HCT116 (cell line): ENCODE measurements at regions not wholly inside any gene's neighbourhood (a gene's known extent, or its start where the extent isn't known, plus 50 kb on each side); places are given as distances from the start of the nearest gene placed in this dataset.

Source experiments
- CBX3 ChIP-seq: IDR thresholded peaks from 2 replicates; pipeline ENCODE4 v1.6.1; 2012; ENCODE audit warnings: low read depth
- CEBPB ChIP-seq: IDR thresholded peaks from 2 replicates; pipeline ENCODE4 v1.6.1; 2012; ENCODE audit warnings: low read depth
- ELF1 ChIP-seq: IDR thresholded peaks from 2 replicates; pipeline ENCODE4 v1.6.1; 2012; ENCODE audit warnings: low read depth, borderline replicate concordance
- EZH2 ChIP-seq: fragments of 200-600 bp; sonication (generic); IDR thresholded peaks from 2 replicates; pipeline ENCODE4 v1.6.1; 2017; ENCODE audit warnings: antibody characterized with exemption, mixed run types
- EZH2phosphoT487 ChIP-seq: fragments of 200-600 bp; IDR thresholded peaks from 2 replicates; pipeline ENCODE4 v1.6.1; 2018; ENCODE audit warnings: antibody characterized with exemption, borderline replicate concordance
- FOSL1 ChIP-seq: IDR thresholded peaks from 2 replicates; pipeline ENCODE4 v1.6.1; 2012; ENCODE audit warnings: low read depth
- POLR2A ChIP-seq: IDR thresholded peaks from 2 replicates; pipeline ENCODE4 v1.7.0; 2011; ENCODE audit warnings: borderline replicate concordance; ENCODE audit not compliant: insufficient read depth, insufficient read length; ENCODE audit errors: extremely low read depth
- POLR2AphosphoS5 ChIP-seq: IDR thresholded peaks from 2 replicates; pipeline ENCODE4 v1.6.1; 2011; ENCODE audit warnings: mild to moderate bottlenecking, low read depth, low read length, moderate library complexity
- ZNF274 ChIP-seq: fragments of 200-500 bp; sonication (Bioruptor generic); IDR thresholded peaks from 2 replicates; pipeline ENCODE4 v1.6.1; 2014; ENCODE audit warnings: mild to moderate bottlenecking, low read depth, low read length, inconsistent platforms
- TF ChIP-seq, protein P1 (sequence below): IDR thresholded peaks from 2 replicates; pipeline ENCODE4 v1.6.1; 2012; ENCODE audit warnings: low read depth
- TF ChIP-seq, protein P2 (sequence below): IDR thresholded peaks from 2 replicates; pipeline ENCODE4 v1.6.1; 2012
- TF ChIP-seq, protein P3 (sequence below), 3 experiments: fragments of 200-600 bp in 1 of 3; sonication (generic) in 1 of 3; IDR thresholded peaks in 2 of 3; conservative IDR thresholded peaks in 1 of 3; 2 replicates each; pipeline ENCODE4 v1.5.1; 2012 to 2017; ENCODE audit warnings: low read depth in 2 of 3, low read length in 2 of 3, antibody characterized with exemption in 1 of 3, borderline replicate concordance in 1 of 3, control low read depth in 1 of 3, mild to moderate bottlenecking in 1 of 3, mixed read lengths in 1 of 3, mixed run types in 1 of 3, moderate library complexity in 1 of 3; ENCODE audit not compliant: insufficient read depth in 1 of 3
- TF ChIP-seq, protein P4 (sequence below): IDR thresholded peaks from 2 replicates; pipeline ENCODE4 v1.6.1; 2012

DNA sequence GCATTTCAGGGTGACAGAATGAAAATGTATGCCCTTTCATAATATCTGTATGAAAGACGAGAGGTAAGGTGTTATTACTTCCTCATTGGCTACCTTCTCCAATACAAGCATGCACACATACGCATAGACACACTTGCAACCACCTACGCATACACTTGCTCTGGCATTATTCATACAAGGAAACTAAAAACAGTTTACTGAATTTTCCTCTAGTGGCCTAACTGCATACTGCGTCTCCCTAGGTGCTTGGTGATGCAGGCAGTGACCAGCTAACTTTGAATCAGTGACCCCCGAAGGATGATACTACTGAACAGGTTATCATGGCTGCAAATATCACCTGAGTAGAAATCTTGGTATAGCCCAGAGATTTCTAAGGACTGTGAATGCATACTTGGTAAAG lies 593.1 kb downstream of the PKHD1 start:
- TF ChIP-seq FOSL1, result no peak
- no peak for TF ChIP-seq POLR2AphosphoS5
- TF ChIP-seq, protein P1, sequence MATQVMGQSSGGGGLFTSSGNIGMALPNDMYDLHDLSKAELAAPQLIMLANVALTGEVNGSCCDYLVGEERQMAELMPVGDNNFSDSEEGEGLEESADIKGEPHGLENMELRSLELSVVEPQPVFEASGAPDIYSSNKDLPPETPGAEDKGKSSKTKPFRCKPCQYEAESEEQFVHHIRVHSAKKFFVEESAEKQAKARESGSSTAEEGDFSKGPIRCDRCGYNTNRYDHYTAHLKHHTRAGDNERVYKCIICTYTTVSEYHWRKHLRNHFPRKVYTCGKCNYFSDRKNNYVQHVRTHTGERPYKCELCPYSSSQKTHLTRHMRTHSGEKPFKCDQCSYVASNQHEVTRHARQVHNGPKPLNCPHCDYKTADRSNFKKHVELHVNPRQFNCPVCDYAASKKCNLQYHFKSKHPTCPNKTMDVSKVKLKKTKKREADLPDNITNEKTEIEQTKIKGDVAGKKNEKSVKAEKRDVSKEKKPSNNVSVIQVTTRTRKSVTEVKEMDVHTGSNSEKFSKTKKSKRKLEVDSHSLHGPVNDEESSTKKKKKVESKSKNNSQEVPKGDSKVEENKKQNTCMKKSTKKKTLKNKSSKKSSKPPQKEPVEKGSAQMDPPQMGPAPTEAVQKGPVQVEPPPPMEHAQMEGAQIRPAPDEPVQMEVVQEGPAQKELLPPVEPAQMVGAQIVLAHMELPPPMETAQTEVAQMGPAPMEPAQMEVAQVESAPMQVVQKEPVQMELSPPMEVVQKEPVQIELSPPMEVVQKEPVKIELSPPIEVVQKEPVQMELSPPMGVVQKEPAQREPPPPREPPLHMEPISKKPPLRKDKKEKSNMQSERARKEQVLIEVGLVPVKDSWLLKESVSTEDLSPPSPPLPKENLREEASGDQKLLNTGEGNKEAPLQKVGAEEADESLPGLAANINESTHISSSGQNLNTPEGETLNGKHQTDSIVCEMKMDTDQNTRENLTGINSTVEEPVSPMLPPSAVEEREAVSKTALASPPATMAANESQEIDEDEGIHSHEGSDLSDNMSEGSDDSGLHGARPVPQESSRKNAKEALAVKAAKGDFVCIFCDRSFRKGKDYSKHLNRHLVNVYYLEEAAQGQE, result no peak
- TF ChIP-seq, protein P2, sequence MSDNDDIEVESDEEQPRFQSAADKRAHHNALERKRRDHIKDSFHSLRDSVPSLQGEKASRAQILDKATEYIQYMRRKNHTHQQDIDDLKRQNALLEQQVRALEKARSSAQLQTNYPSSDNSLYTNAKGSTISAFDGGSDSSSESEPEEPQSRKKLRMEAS, result no peak
- no peak for TF ChIP-seq CEBPB
- TF ChIP-seq POLR2A, result no peak
- TF ChIP-seq, protein P3, sequence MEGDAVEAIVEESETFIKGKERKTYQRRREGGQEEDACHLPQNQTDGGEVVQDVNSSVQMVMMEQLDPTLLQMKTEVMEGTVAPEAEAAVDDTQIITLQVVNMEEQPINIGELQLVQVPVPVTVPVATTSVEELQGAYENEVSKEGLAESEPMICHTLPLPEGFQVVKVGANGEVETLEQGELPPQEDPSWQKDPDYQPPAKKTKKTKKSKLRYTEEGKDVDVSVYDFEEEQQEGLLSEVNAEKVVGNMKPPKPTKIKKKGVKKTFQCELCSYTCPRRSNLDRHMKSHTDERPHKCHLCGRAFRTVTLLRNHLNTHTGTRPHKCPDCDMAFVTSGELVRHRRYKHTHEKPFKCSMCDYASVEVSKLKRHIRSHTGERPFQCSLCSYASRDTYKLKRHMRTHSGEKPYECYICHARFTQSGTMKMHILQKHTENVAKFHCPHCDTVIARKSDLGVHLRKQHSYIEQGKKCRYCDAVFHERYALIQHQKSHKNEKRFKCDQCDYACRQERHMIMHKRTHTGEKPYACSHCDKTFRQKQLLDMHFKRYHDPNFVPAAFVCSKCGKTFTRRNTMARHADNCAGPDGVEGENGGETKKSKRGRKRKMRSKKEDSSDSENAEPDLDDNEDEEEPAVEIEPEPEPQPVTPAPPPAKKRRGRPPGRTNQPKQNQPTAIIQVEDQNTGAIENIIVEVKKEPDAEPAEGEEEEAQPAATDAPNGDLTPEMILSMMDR (IDR thresholded peaks at IDR 0.05 in 2 of 3, conservative IDR thresholded peaks at IDR 0.05 in 1 of 3; ENCODE audit: borderline replicate concordance in 1 of 3, insufficient read depth in 1 of 3, low read depth in 2 of 3, low read length in 2 of 3), result no peak
- TF ChIP-seq ELF1, result no peak
- no peak for TF ChIP-seq EZH2
- no peak for TF ChIP-seq EZH2phosphoT487
- TF ChIP-seq ZNF274, result no peak
- TF ChIP-seq CBX3, result no peak
- TF ChIP-seq, protein P4, sequence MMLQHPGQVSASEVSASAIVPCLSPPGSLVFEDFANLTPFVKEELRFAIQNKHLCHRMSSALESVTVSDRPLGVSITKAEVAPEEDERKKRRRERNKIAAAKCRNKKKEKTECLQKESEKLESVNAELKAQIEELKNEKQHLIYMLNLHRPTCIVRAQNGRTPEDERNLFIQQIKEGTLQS, result no peak
